IMR-90 (cell line): ENCODE measurements at regions not wholly inside any gene's neighbourhood (a gene's known extent, or its start where the extent isn't known, plus 50 kb on each side); places are given as distances from the start of the nearest gene placed in this dataset.

ENCODE experiments used
- BHLHE40 ChIP-seq: fragments of 150-350 bp; IDR thresholded peaks from 2 replicates; pipeline ENCODE4 v1.6.1; 2016; ENCODE audit warnings: mild to moderate bottlenecking, low read depth, low read length
- CEBPB ChIP-seq: IDR thresholded peaks from 2 replicates; pipeline ENCODE4 v1.6.1; 2012; ENCODE audit warnings: low read depth, low read length, improper control_type of control experiment
- CTCF ChIP-seq: conservative IDR thresholded peaks from 2 replicates; pipeline ENCODE4 v1.5.1; 2012; ENCODE audit warnings: mild to moderate bottlenecking, low read depth, low read length, improper control_type of control experiment
- ELK1 ChIP-seq: fragments of 150-350 bp; IDR thresholded peaks from 2 replicates; pipeline ENCODE4 v1.6.1; 2016; ENCODE audit warnings: low read depth, mild to moderate bottlenecking, low read length, moderate library complexity, borderline replicate concordance
- MAFK ChIP-seq: IDR thresholded peaks from 2 replicates; pipeline ENCODE4 v1.6.1; 2012; ENCODE audit warnings: low read depth, low read length, improper control_type of control experiment
- MAZ ChIP-seq: IDR thresholded peaks from 2 replicates; pipeline ENCODE4 v1.6.1; 2012; ENCODE audit warnings: low read depth, mild to moderate bottlenecking, low read length, improper control_type of control experiment, moderate library complexity, borderline replicate concordance
- MXI1 ChIP-seq: IDR thresholded peaks from 2 replicates; pipeline ENCODE4 v1.6.1; 2012; ENCODE audit warnings: low read depth, mild to moderate bottlenecking, low read length, moderate library complexity, borderline replicate concordance
- NFE2L2 ChIP-seq: fragments of 150-350 bp; IDR thresholded peaks from 2 replicates; pipeline ENCODE4 v1.6.1; 2016; ENCODE audit warnings: low read depth, mild to moderate bottlenecking, low read length
- POLR2A ChIP-seq: IDR thresholded peaks from 2 replicates; pipeline ENCODE4 v1.6.1; 2012; ENCODE audit warnings: mild to moderate bottlenecking, low read depth, low read length
- RAD21 ChIP-seq: IDR thresholded peaks from 2 replicates; pipeline ENCODE4 v1.6.1; 2012; ENCODE audit warnings: low read length, improper control_type of control experiment
- RCOR1 ChIP-seq: IDR thresholded peaks from 2 replicates; pipeline ENCODE4 v1.6.1; 2012; ENCODE audit warnings: mild to moderate bottlenecking, low read length, improper control_type of control experiment; ENCODE audit not compliant: insufficient replicate concordance
- SMC3 ChIP-seq: fragments of 150-350 bp; IDR thresholded peaks from 2 replicates; pipeline ENCODE4 v1.6.1; 2016; ENCODE audit warnings: low read depth, mild to moderate bottlenecking, antibody characterized with exemption, low read length, moderate library complexity
- TF ChIP-seq, protein P1 (sequence below): fragments of 150-350 bp; IDR thresholded peaks from 2 replicates; pipeline ENCODE4 v1.6.1; 2017; ENCODE audit warnings: mild to moderate bottlenecking, antibody characterized with exemption, low read length, low read depth

GRCh38 chr9:87122947-87123685, 175.8 kb upstream of the GAS1 start:
- no peak for TF ChIP-seq CTCF
- no peak for TF ChIP-seq RAD21
- no peak for TF ChIP-seq ELK1
- TF ChIP-seq POLR2A, result no peak
- TF ChIP-seq SMC3, result no peak
- no peak for TF ChIP-seq MAFK
- TF ChIP-seq, protein P1, sequence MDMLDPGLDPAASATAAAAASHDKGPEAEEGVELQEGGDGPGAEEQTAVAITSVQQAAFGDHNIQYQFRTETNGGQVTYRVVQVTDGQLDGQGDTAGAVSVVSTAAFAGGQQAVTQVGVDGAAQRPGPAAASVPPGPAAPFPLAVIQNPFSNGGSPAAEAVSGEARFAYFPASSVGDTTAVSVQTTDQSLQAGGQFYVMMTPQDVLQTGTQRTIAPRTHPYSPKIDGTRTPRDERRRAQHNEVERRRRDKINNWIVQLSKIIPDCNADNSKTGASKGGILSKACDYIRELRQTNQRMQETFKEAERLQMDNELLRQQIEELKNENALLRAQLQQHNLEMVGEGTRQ, result peak; percentile 75
- TF ChIP-seq BHLHE40, result no peak
- no peak for TF ChIP-seq RCOR1
- TF ChIP-seq CEBPB, result no peak
- no peak for TF ChIP-seq NFE2L2
- TF ChIP-seq MAZ, result no peak
- TF ChIP-seq MXI1, result no peak
